Activated B cell treated with CpG ODN at 0.5 μM for 24 hours (primary cell): ENCODE measurements at regions not wholly inside any gene's neighbourhood (a gene's known extent, or its start where the extent isn't known, plus 50 kb on each side); places are given as distances from the start of the nearest gene placed in this dataset.

Source experiments
- ATAC-seq: fragments of 200-7000 bp; cut with Tn5 transposase; one replicate; pipeline ENCODE4 v1.10.0; 2021; ENCODE audit warnings: low read depth, mild to moderate bottlenecking, moderate library complexity
- CTCF ChIA-PET: fragments of 350-600 bp; sonication (Branson Sonifier 250); formaldehyde crosslinking; loops from one replicate; lab custom pipeline; 2021; ENCODE audit warnings: antibody characterized with exemption; lab: Charles Lee
- POLR2A ChIA-PET: fragments of 350-600 bp; sonication (Branson Sonifier 250); formaldehyde crosslinking; loops from one replicate; lab custom pipeline; 2021; ENCODE audit warnings: antibody characterized with exemption; lab: Charles Lee
- DNase-seq: peaks from one replicate; pipeline ENCODE4 v3.0.0; 2022
- H3K27ac Mint-ChIP-seq: one replicate; pipeline ENCODE4 v1.8.0; 2020; ENCODE audit warnings: mixed read lengths
- H3K27me3 Mint-ChIP-seq: one replicate; pipeline ENCODE4 v1.8.0; 2021; ENCODE audit warnings: mixed read lengths
- H3K36me3 Mint-ChIP-seq: one replicate; pipeline ENCODE4 v1.8.0; 2021; ENCODE audit warnings: low read depth, mixed read lengths
- H3K4me1 Mint-ChIP-seq: one replicate; pipeline ENCODE4 v1.8.0; 2021; ENCODE audit warnings: mixed read lengths
- H3K4me3 Mint-ChIP-seq: one replicate; pipeline ENCODE4 v1.8.0; 2020; ENCODE audit warnings: mild to moderate bottlenecking, mixed read lengths
- H3K9me3 Mint-ChIP-seq: one replicate; pipeline ENCODE4 v1.8.0; 2020; ENCODE audit warnings: mixed read lengths
- CTCF ChIP-seq: fragments of 200-600 bp; IDR thresholded peaks from one replicate; pipeline ENCODE4 v1.8.0; 2022; ENCODE audit warnings: antibody characterized with exemption, mild to moderate bottlenecking
- intact Hi-C: fragments of 100-400 bp; cut with micrococcal nuclease; formaldehyde crosslinking; loops from one replicate; pipeline ENCODE4 v1.15.1; 2024

- no peak for DNase-seq
Measured at GRCh38 chr15:70477750-70478250, 285.6 kb downstream of the UACA start.

DNA sequence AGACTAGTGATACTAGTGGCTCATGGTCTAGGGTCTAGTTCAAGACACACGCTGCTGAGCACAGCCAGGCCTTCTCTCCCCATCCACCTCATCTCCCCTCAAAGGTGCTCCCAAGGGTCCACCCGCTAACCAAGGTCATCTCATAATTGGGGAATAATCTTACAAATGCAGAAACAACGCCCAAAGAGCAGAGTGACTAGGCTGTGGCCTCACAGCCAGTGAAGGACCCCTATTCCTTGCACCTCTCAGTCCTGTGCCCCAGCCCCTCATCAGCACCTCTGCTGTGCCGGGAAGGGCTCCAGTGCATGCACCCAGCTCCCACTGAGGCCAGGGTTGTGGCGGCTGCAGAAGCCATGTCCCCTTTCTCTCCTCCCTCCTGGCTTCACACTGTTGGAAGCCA is 286.9 kb downstream of the UACA start:
- Mint-ChIP-seq H3K27ac (no peak overlapping the region), H3K4me3 (no peak overlapping the region)

More at GRCh38 chr15:70477750-70478250, 285.6 kb downstream of the UACA start:
- H3K9me3 Mint-ChIP-seq: no peaks in the 10 kb centered on the region
- H3K27me3 Mint-ChIP-seq: peaks cover 4% of the 10 kb centered on the region
- intact Hi-C loops: loop anchor here (2.0 kb wide), 1 partner anchor 15 kb away; no protein-coding TSS in a partner anchor
- peaks cover 49% of the 10 kb centered on the region for H3K4me1 Mint-ChIP-seq
- no peaks in the 10 kb centered on the region for H3K36me3 Mint-ChIP-seq
- CTCF ChIA-PET: interaction anchor here (1.3 kb wide), 1 partner anchor 12 kb away, joined by 4 read pairs; no protein-coding TSS in a partner anchor
- POLR2A ChIA-PET: interaction anchor here (1.2 to 1.7 kb wide), 3 partner anchors 8 to 378 kb away, joined by 3 to 4 read pairs (median 3); no protein-coding TSS in a partner anchor
- TF ChIP-seq CTCF: no peak
- ATAC-seq: no peak
- no peak overlapping the region for H3K27ac Mint-ChIP-seq
- H3K4me3 Mint-ChIP-seq: no peak overlapping the region

DNA sequence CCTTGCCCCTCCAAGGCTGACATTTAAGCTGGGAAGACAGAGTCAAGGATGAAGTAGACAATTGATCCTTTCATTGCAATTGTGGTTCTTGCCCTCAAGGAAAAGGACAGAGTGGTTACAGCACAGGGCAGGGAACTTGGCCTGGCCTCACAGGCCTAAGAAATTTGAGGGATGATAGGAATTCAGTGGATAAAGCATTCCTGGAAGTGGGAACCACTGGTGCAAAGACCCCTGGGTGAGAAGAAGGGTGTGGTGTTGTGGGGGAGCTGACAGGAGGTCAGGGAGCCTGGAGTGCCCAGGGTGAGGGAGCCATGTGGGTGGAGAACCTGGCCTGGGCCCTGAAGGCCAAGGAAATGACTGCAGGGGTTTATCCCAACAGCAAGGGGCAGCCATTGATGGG is 287.4 kb downstream of the UACA start:
- peaks cover 49% of the 10 kb centered on the region for H3K4me1 Mint-ChIP-seq
- ChIA-PET CTCF (interaction anchor here (2.0 to 2.9 kb wide), 2 partner anchors 10 kb away, joined by 5 to 20 read pairs; no protein-coding TSS in a partner anchor), POLR2A (interaction anchor here (1.1 to 2.4 kb wide), 5 partner anchors 10 to 380 kb away, joined by 3 to 11 read pairs (median 6); no protein-coding TSS in a partner anchor)
- H3K36me3 Mint-ChIP-seq: no peaks in the 10 kb centered on the region
- H3K27ac Mint-ChIP-seq: no peak overlapping the region
- H3K9me3 Mint-ChIP-seq: no peaks in the 10 kb centered on the region
- TF ChIP-seq CTCF: no peak
- DNase-seq (no peak), ATAC-seq (no peak)
- H3K4me3 Mint-ChIP-seq: no peak overlapping the region
- no peaks in the 10 kb centered on the region for H3K27me3 Mint-ChIP-seq
- intact Hi-C loops: loop anchor here (1.0 kb wide), 1 partner anchor 10 kb away; no protein-coding TSS in a partner anchor

More for the DNA sequence above, 286.9 kb downstream of the UACA start:
- H3K27me3 Mint-ChIP-seq: no peaks in the 10 kb centered on the region
- no peaks in the 10 kb centered on the region for H3K9me3 Mint-ChIP-seq
- peaks cover 49% of the 10 kb centered on the region for H3K4me1 Mint-ChIP-seq
- DNase-seq (no peak), ATAC-seq (no peak)
- no peaks in the 10 kb centered on the region for H3K36me3 Mint-ChIP-seq
- CTCF ChIA-PET: interaction anchor here (2.9 kb wide), 1 partner anchor 10 kb away, joined by 20 read pairs; no protein-coding TSS in a partner anchor
- TF ChIP-seq CTCF: no peak
- intact Hi-C loops: no loop called here
- POLR2A ChIA-PET: interaction anchor here (1.1 to 1.7 kb wide), 2 partner anchors 28 to 380 kb away, joined by 3 to 6 read pairs; no protein-coding TSS in a partner anchor

DNA sequence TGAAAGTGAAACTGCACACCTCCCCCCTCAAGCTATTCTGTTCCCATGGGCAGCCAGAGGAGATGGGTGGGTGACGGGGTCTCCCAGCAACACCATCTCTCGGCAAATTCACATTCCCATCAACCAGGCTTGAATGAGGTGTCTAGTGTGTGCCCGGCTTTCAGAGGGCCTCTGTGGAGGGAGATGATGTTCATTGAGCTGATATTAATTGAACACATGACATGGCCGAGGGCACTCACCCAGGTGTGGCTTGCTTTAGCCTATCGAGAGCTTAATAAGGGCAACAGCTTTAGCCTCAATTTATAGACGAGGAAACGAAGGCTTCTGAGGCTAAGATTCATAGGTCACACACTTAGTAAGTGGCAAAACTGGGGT is 288.0 kb downstream of the UACA start:
- H3K27ac Mint-ChIP-seq: no peak overlapping the region
- peaks cover 46% of the 10 kb centered on the region for H3K4me1 Mint-ChIP-seq
- H3K27me3 Mint-ChIP-seq: no peaks in the 10 kb centered on the region
- no peaks in the 10 kb centered on the region for H3K9me3 Mint-ChIP-seq
- no peak for TF ChIP-seq CTCF
- intact Hi-C loops: loop anchor here (1.0 kb wide), 1 partner anchor 11 kb away; no protein-coding TSS in a partner anchor
- CTCF ChIA-PET: interaction anchor here (0.9 to 2.9 kb wide), 3 partner anchors 9 to 16 kb away, joined by 3 to 20 read pairs (median 5); no protein-coding TSS in a partner anchor
- POLR2A ChIA-PET: interaction anchor here (0.6 to 2.4 kb wide), 7 partner anchors 10 to 808 kb away, joined by 3 to 11 read pairs (median 6); no protein-coding TSS in a partner anchor
- no peaks in the 10 kb centered on the region for H3K36me3 Mint-ChIP-seq
- peak overlapping the region; percentile 70 for H3K4me3 Mint-ChIP-seq
- DNase-seq (no peak), ATAC-seq (no peak)
